Activated B cell treated with CpG ODN at 0.5 μM for 24 hours (primary cell): ENCODE measurements at regions not wholly inside any gene's neighbourhood (a gene's known extent, or its start where the extent isn't known, plus 50 kb on each side); places are given as distances from the start of the nearest gene placed in this dataset.

Experiments used
- ATAC-seq: fragments of 200-7000 bp; cut with Tn5 transposase; one replicate; pipeline ENCODE4 v1.10.0; 2021; ENCODE audit warnings: low read depth, mild to moderate bottlenecking, moderate library complexity
- CTCF ChIA-PET: fragments of 350-600 bp; sonication (Branson Sonifier 250); formaldehyde crosslinking; loops from one replicate; lab custom pipeline; 2021; ENCODE audit warnings: antibody characterized with exemption; lab: Charles Lee
- POLR2A ChIA-PET: fragments of 350-600 bp; sonication (Branson Sonifier 250); formaldehyde crosslinking; loops from one replicate; lab custom pipeline; 2021; ENCODE audit warnings: antibody characterized with exemption; lab: Charles Lee
- DNase-seq: peaks from one replicate; pipeline ENCODE4 v3.0.0; 2022
- H3K27ac Mint-ChIP-seq: one replicate; pipeline ENCODE4 v1.8.0; 2020; ENCODE audit warnings: mixed read lengths
- H3K27me3 Mint-ChIP-seq: one replicate; pipeline ENCODE4 v1.8.0; 2021; ENCODE audit warnings: mixed read lengths
- H3K36me3 Mint-ChIP-seq: one replicate; pipeline ENCODE4 v1.8.0; 2021; ENCODE audit warnings: low read depth, mixed read lengths
- H3K4me1 Mint-ChIP-seq: one replicate; pipeline ENCODE4 v1.8.0; 2021; ENCODE audit warnings: mixed read lengths
- H3K4me3 Mint-ChIP-seq: one replicate; pipeline ENCODE4 v1.8.0; 2020; ENCODE audit warnings: mild to moderate bottlenecking, mixed read lengths
- H3K9me3 Mint-ChIP-seq: one replicate; pipeline ENCODE4 v1.8.0; 2020; ENCODE audit warnings: mixed read lengths
- CTCF ChIP-seq: fragments of 200-600 bp; IDR thresholded peaks from one replicate; pipeline ENCODE4 v1.8.0; 2022; ENCODE audit warnings: antibody characterized with exemption, mild to moderate bottlenecking
- intact Hi-C: fragments of 100-400 bp; cut with micrococcal nuclease; formaldehyde crosslinking; loops from one replicate; pipeline ENCODE4 v1.15.1; 2024

GRCh38 chr1:232431748-232432147 lies 198.2 kb downstream of the SIPA1L2 start:
- Mint-ChIP-seq H3K4me3 (no peak overlapping the region), H3K27ac (no peak overlapping the region)

GRCh38 chr1:232431326-232431725 lies 198.6 kb downstream of the SIPA1L2 start:
- no peaks in the 10 kb centered on the region for H3K36me3 Mint-ChIP-seq
- no peak for TF ChIP-seq CTCF
- H3K4me1 Mint-ChIP-seq, result no peaks in the 10 kb centered on the region
- no peak overlapping the region for H3K27ac Mint-ChIP-seq
- intact Hi-C loops, result no loop called here
- H3K9me3 Mint-ChIP-seq, result no peaks in the 10 kb centered on the region
- no peak for ATAC-seq
- ChIA-PET POLR2A (no interaction called here), CTCF (no interaction called here)
- DNase-seq, result no peak
- no peaks in the 10 kb centered on the region for H3K27me3 Mint-ChIP-seq
- H3K4me3 Mint-ChIP-seq, result no peak overlapping the region

More at GRCh38 chr1:232431748-232432147, 198.2 kb downstream of the SIPA1L2 start:
- CTCF ChIA-PET, result no interaction called here
- H3K4me1 Mint-ChIP-seq, result no peaks in the 10 kb centered on the region
- no peak for TF ChIP-seq CTCF
- ATAC-seq (no peak), DNase-seq (no peak)
- H3K9me3 Mint-ChIP-seq, result no peaks in the 10 kb centered on the region
- intact Hi-C loops, result no loop called here
- H3K36me3 Mint-ChIP-seq, result no peaks in the 10 kb centered on the region
- no peaks in the 10 kb centered on the region for H3K27me3 Mint-ChIP-seq
- POLR2A ChIA-PET, result no interaction called here

GRCh38 chr1:232430467-232430866 lies 199.5 kb downstream of the SIPA1L2 start:
- ATAC-seq (no peak), DNase-seq (no peak)
- POLR2A ChIA-PET, result no interaction called here
- Mint-ChIP-seq H3K4me1 (no peaks in the 10 kb centered on the region), H3K9me3 (no peaks in the 10 kb centered on the region), H3K4me3 (no peak overlapping the region), H3K27ac (no peak overlapping the region), H3K36me3 (no peaks in the 10 kb centered on the region), H3K27me3 (no peaks in the 10 kb centered on the region)
- CTCF ChIA-PET, result no interaction called here
- TF ChIP-seq CTCF, result no peak
- intact Hi-C loops, result no loop called here

- peaks cover under 1% of the 10 kb centered on the region for H3K27me3 Mint-ChIP-seq
- ChIA-PET CTCF (no interaction called here), POLR2A (no interaction called here)
- TF ChIP-seq CTCF, result no peak
- no peak overlapping the region for H3K27ac Mint-ChIP-seq
- no peaks in the 10 kb centered on the region for H3K36me3 Mint-ChIP-seq
- ATAC-seq (no peak), DNase-seq (no peak)
- H3K4me1 Mint-ChIP-seq, result no peaks in the 10 kb centered on the region
- no peaks in the 10 kb centered on the region for H3K9me3 Mint-ChIP-seq
- H3K4me3 Mint-ChIP-seq, result no peak overlapping the region
- intact Hi-C loops, result no loop called here
Observed at GRCh38 chr1:232428786-232429530, 201.0 kb downstream of the SIPA1L2 start.

GRCh38 chr1:232428036-232428645 lies 201.8 kb downstream of the SIPA1L2 start:
- ATAC-seq, result no peak
- peaks cover 3% of the 10 kb centered on the region for H3K27me3 Mint-ChIP-seq
- DNase-seq, result no peak
- intact Hi-C loops, result no loop called here
- no peak overlapping the region for H3K4me3 Mint-ChIP-seq
- H3K9me3 Mint-ChIP-seq, result no peaks in the 10 kb centered on the region
- H3K27ac Mint-ChIP-seq, result no peak overlapping the region
- ChIA-PET POLR2A (no interaction called here), CTCF (no interaction called here)
- no peak for TF ChIP-seq CTCF
- no peaks in the 10 kb centered on the region for H3K36me3 Mint-ChIP-seq
- no peaks in the 10 kb centered on the region for H3K4me1 Mint-ChIP-seq
